ENCODE measurements at regions not wholly inside any gene's neighbourhood (a gene's known extent, or its start where the extent isn't known, plus 50 kb on each side); places are given as distances from the start of the nearest gene placed in this dataset.
A peak's percentile ranks its signal among the peaks of the same experiment; 100 is the strongest.
"Not testable (repeated sequence)": the region's sequence is repeated elsewhere in the genome, so short reads cannot be mapped to it uniquely, and the experiment has no call there.

DNA sequence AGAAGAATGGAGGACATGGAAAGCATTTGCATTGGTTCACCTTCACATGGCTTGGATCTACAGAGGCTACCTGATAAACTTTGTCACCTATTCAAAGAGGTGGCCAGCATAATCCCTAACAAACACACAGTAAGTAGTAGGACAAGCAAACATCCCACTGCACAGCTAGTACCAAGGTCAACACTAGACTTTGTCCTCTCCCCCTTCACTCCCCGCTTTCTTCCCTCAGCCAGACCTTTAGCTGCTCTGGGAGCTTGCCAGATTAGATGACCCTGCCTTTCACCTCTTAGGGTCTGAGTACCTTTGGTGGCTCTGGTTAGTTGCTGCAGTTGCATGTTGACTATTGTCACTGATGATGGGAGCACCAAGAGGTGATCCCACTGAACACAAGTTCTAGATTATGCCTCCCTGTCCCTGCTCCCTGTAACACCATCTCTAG is 211.3 kb downstream of the CCDC74A start:
- not testable (repeated sequence) for DNase-seq (ENCODE audit: low spot score)

DNA sequence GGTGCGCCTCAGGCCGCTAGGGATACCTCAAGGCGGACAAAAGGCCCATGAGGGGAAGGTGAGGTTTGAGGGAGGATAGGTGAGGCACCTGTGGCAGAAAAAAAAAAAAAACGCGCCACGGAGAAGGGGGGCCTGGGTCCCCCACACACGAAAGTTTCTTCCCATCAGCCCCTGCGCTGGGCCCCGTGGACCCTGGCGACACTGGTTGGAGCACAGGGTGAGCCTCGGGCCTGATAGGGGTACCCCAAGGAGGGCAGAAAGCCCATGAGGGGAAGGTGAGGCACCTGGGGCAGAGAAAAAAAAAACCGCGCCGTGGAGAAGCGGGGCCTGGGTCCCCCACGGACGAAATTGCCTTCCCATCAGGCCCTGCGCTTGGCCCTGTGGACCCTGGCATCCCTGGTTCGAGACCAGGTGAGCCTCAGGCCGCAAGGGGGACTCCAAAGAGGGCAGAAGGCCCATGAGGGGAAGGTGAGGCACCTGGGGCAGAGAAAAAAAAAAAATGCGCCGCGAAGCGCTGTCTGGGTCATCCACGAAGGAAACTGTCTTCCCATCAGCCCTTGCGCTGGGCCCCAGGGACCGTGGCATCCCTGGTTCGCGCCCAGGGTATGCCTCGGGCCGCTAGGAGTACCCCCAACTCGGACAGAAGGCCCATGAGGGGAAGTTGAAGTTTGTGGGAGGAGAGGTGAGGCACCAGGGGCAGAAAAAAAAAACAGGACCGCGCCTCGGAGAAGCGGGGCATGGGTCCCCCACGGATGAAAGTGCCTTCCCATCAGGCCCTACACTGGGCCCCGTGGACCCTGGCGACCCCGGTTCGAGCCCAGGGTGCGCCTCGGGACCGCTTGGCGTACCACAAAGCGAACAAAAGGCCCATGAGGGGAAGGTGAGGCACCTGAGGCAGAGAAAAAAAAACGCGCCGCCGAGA is 226.2 kb downstream of the CCDC74A start:
- DNase-seq (ENCODE audit: low spot score): no peak

DNA sequence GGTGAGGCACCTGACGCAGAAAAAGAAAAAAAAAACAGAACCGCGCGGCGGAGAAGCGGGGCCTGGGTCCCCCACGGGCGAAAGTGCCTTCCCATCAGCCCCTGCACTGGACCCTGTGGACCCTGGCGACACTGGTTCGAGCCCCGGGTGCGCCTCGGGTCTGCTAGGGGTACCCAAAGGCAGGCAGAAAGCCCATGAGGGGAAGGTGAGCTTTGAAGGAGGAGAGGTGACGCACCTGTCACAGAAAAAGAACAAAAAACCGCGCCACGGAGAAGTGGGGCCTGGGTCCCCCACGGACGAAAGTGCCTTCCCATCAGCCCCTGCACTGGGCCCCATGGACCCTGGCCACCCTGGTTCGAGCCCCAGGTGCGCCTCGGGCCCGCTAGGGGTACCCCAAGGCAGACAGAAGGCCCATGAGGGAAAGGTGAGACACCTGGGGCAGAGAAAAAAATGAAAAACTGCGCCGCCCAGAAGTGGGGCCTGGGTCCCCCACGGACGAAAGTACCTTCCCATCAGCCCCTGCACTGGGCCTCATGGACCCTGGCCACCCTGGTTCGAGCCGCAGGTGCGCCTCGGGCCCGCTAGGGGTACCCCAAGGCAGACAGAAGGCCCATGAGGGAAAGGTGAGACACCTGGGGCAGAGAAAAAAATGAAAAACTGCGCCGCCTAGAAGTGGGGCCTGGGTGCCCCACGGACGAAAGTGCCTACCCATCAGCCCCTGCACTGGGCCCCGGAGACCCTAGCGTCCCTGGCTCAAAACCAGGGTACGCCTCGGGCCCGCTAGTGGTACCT is 227.4 kb downstream of the CCDC74A start:
- no peak for DNase-seq (ENCODE audit: low spot score)

- DNase-seq (ENCODE audit: low spot score): no peak
Measured at GRCh38 chr2:131756141-131756907, 228.6 kb downstream of the CCDC74A start.

- not testable (repeated sequence) for DNase-seq (ENCODE audit: low spot score)
Measured at GRCh38 chr2:131758941-131759340, 231.3 kb downstream of the CCDC74A start.

DNA sequence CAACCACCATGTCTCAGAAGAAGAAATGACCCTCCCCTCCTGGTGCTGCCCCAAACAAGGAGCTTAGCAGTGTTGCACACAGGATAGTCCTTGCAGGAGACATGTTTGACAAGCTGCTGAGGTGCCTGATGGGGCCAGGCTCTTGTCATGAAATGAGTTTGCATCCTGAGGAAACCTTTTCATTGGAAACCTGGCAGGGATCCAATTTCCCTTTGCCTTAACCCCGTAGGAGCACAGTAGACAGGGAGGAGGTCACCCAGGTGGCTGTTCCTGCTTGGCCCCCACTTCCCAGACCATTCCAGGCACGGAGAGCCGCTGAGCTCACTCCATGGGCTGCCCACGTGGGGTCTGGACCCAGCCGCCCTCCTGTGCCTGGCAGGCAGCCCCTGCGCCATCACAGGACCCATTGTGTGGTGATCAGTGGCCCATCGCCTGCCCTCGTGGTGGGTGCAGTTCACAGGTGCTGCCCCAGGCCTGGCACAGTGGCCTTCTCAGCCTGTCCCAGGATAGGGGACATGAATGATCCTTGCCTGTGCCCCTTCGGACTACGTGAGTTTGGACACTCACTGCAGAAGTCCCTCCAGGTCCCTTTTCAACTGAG is 247.4 kb downstream of the CCDC74A start:
- not testable (repeated sequence) for DNase-seq (ENCODE audit: low spot score)

GRCh38 chr2:131775903-131776506 is 248.3 kb downstream of the CCDC74A start:
- not testable (repeated sequence) for DNase-seq (ENCODE audit: low spot score)

GRCh38 chr2:131780446-131780845 is 252.8 kb downstream of the CCDC74A start:
- DNase-seq (ENCODE audit: low spot score): not testable (repeated sequence)

- DNase-seq (ENCODE audit: low spot score): no peak
Measured at GRCh38 chr2:131801210-131801744, 273.6 kb downstream of the CCDC74A start.

DNA sequence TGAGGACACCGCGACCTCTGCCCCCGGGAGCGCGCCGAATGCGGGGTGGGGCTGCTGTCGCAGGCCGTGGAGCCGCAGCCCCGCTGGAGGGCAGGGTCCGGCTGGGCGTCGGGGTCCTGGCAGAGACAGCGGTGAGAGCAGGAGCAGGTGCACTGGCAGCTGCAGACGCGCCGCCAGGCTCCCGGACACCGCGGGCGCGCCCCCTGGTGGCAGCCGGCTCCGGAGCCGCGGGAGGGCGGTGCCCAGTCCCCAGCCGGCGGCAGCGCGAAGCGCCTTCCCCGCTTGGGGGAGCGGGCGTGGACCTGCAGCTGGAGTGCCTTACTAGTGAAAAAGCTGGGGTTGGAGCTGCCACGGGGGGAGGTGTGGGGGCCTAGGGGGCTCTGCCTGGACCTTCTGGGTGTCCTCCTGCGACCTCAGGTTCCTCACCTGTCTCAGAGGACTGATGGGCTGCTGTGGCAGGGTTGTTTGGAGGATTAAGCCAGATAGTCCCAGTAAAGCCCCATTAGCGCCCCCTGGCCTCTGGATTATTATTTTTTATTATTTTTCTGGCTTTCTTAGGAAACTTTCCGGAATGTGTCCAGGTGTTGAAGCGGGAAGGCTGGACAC is 274.2 kb downstream of the CCDC74A start:
- peak; percentile 78 for DNase-seq (ENCODE audit: low spot score)

GRCh38 chr2:131802351-131802836 is 274.7 kb downstream of the CCDC74A start:
- peak; percentile 7 for DNase-seq (ENCODE audit: low spot score)

GRCh38 chr2:131803237-131803636 is 275.5 kb downstream of the CCDC74A start:
- not testable (repeated sequence) for DNase-seq (ENCODE audit: low spot score)

DNA sequence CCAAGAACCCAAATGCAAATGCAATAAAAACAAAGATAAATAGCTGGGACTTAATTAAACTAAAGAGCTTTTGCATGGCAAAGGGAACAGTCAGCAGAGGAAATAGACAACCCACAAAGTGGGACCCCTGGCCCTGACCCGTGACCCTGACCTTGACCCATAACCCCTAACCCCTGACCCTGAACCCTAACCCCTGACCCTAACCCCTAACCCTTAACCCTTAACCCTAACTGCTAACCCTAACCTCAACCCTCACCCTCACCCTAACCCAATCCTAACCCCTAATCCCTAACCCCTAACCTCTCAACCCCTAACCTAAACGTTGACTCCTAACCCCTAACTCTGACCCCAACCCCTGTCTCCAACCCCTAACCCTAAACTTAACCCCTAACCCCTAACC is 284.9 kb downstream of the CCDC74A start:
- not testable (repeated sequence) for DNase-seq (ENCODE audit: low spot score)

- DNase-seq (ENCODE audit: low spot score): not testable (repeated sequence)
Measured at GRCh38 chr2:131813378-131813777, 285.7 kb downstream of the CCDC74A start.

- not testable (repeated sequence) for DNase-seq (ENCODE audit: low spot score)
Measured at GRCh38 chr2:131818267-131818973, 290.7 kb downstream of the CCDC74A start.

GRCh38 chr2:131822237-131822721 is 294.6 kb downstream of the CCDC74A start:
- DNase-seq (ENCODE audit: low spot score): not testable (repeated sequence)

- DNase-seq (ENCODE audit: low spot score): not testable (repeated sequence)
Measured at GRCh38 chr2:131823058-131823457, 295.4 kb downstream of the CCDC74A start.

DNA sequence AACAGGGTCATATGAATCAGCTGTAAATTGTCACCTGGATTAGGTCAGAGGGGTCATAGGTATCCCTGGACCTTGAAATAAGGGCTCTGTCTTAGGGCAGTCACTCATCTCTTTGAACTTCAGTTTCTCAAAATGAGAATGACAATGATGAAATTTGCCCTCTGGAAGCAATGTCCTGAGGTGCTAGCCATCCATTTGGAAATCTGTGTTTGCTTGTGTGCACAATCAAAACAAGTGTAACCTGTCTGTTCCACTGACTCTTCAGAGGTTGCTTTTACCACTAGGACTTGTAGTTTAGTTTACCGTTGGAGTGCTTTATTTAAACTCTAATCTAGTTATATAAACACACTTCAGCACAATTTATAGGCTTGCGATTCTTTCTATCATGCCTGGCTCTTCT is 297.3 kb downstream of the CCDC74A start:
- not testable (repeated sequence) for DNase-seq (ENCODE audit: low spot score)

DNA sequence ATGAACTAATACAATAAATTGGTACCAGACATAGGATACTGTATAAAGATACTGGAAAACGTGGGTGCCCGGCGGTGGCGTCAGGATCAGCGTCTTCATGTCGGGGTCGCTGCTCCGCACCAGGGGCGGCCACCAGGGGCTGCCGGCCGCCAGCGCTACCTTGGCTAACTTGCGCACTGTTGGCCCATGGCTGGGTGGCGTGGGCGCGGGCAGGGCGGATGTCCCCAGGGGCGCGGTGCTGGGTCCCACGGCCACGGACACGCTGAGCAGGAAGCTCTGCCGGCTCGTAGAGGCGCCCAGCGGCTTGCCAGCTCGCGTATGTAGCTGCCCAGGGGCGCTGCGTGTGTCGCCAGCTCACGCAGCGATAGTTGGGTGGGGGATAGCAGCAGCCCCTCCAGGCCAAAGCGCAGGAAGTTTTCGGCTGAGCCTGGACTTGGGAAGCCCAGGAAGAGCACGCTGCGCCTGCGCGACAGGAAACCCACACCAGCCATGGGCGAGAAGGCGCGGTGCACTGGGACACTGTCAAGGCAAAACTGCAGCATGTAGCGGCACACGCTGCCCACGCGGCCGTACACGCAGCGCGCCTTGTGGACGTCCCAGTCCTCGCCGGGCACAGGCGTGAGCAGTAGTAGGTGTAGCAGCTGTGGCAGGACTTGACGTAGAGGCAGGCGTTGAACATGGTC is 299.9 kb downstream of the CCDC74A start:
- no peak for DNase-seq (ENCODE audit: low spot score)
